ENCODE measurements at regions not wholly inside any gene's neighbourhood (a gene's known extent, or its start where the extent isn't known, plus 50 kb on each side); places are given as distances from the start of the nearest gene placed in this dataset.

GRCh38 chr14:100015251-100015655 is 50.0 kb upstream of the EVL start:
- TF ChIP-seq IRF2 (CRISPR knock-in tag; IDR thresholded peaks at IDR 0.05; ENCODE audit: borderline replicate concordance, low read depth) (no peak), ARID4B (CRISPR knock-in tag; IDR thresholded peaks at IDR 0.05; ENCODE audit: borderline replicate concordance) (no peak), ATF3 (CRISPR knock-in tag; conservative IDR thresholded peaks at IDR 0.05) (no peak), ZBTB43 (CRISPR knock-in tag; IDR thresholded peaks at IDR 0.05) (no peak), ZNF416 (CRISPR knock-in tag; IDR thresholded peaks at IDR 0.05) (no peak), E2F1 (CRISPR knock-in tag; IDR thresholded peaks at IDR 0.05) (no peak), FOXP4 (CRISPR knock-in tag; IDR thresholded peaks at IDR 0.05) (no peak), MAX (CRISPR knock-in tag; IDR thresholded peaks at IDR 0.05) (no peak)
